ENCODE measurements at regions not wholly inside any gene's neighbourhood (a gene's known extent, or its start where the extent isn't known, plus 50 kb on each side); places are given as distances from the start of the nearest gene placed in this dataset.

DNA sequence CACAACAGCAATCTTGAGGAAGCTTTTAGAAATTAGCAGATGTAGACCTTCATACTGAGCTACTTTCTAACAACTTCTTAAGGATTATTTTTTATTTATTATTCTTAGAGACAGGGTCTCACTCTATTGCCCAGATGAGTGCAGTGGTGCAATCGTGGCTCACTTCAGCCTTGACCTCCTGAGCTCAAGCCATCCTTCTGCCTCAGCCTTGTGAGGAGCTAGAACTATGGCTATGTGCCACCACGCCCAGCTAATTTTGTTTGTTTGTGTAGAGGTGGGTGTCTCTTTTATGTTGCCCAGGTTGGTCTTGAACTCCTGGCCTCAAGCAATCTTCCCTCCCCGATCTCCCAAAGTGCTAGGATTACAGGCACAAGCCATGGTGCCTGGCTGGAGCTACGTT lies 200.6 kb downstream of the TSHZ3 start (continued):
- TF ChIP-seq, protein P1, sequence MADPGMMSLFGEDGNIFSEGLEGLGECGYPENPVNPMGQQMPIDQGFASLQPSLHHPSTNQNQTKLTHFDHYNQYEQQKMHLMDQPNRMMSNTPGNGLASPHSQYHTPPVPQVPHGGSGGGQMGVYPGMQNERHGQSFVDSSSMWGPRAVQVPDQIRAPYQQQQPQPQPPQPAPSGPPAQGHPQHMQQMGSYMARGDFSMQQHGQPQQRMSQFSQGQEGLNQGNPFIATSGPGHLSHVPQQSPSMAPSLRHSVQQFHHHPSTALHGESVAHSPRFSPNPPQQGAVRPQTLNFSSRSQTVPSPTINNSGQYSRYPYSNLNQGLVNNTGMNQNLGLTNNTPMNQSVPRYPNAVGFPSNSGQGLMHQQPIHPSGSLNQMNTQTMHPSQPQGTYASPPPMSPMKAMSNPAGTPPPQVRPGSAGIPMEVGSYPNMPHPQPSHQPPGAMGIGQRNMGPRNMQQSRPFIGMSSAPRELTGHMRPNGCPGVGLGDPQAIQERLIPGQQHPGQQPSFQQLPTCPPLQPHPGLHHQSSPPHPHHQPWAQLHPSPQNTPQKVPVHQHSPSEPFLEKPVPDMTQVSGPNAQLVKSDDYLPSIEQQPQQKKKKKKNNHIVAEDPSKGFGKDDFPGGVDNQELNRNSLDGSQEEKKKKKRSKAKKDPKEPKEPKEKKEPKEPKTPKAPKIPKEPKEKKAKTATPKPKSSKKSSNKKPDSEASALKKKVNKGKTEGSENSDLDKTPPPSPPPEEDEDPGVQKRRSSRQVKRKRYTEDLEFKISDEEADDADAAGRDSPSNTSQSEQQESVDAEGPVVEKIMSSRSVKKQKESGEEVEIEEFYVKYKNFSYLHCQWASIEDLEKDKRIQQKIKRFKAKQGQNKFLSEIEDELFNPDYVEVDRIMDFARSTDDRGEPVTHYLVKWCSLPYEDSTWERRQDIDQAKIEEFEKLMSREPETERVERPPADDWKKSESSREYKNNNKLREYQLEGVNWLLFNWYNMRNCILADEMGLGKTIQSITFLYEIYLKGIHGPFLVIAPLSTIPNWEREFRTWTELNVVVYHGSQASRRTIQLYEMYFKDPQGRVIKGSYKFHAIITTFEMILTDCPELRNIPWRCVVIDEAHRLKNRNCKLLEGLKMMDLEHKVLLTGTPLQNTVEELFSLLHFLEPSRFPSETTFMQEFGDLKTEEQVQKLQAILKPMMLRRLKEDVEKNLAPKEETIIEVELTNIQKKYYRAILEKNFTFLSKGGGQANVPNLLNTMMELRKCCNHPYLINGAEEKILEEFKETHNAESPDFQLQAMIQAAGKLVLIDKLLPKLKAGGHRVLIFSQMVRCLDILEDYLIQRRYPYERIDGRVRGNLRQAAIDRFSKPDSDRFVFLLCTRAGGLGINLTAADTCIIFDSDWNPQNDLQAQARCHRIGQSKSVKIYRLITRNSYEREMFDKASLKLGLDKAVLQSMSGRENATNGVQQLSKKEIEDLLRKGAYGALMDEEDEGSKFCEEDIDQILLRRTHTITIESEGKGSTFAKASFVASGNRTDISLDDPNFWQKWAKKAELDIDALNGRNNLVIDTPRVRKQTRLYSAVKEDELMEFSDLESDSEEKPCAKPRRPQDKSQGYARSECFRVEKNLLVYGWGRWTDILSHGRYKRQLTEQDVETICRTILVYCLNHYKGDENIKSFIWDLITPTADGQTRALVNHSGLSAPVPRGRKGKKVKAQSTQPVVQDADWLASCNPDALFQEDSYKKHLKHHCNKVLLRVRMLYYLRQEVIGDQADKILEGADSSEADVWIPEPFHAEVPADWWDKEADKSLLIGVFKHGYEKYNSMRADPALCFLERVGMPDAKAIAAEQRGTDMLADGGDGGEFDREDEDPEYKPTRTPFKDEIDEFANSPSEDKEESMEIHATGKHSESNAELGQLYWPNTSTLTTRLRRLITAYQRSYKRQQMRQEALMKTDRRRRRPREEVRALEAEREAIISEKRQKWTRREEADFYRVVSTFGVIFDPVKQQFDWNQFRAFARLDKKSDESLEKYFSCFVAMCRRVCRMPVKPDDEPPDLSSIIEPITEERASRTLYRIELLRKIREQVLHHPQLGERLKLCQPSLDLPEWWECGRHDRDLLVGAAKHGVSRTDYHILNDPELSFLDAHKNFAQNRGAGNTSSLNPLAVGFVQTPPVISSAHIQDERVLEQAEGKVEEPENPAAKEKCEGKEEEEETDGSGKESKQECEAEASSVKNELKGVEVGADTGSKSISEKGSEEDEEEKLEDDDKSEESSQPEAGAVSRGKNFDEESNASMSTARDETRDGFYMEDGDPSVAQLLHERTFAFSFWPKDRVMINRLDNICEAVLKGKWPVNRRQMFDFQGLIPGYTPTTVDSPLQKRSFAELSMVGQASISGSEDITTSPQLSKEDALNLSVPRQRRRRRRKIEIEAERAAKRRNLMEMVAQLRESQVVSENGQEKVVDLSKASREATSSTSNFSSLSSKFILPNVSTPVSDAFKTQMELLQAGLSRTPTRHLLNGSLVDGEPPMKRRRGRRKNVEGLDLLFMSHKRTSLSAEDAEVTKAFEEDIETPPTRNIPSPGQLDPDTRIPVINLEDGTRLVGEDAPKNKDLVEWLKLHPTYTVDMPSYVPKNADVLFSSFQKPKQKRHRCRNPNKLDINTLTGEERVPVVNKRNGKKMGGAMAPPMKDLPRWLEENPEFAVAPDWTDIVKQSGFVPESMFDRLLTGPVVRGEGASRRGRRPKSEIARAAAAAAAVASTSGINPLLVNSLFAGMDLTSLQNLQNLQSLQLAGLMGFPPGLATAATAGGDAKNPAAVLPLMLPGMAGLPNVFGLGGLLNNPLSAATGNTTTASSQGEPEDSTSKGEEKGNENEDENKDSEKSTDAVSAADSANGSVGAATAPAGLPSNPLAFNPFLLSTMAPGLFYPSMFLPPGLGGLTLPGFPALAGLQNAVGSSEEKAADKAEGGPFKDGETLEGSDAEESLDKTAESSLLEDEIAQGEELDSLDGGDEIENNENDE (IDR thresholded peaks at IDR 0.05; ENCODE audit: insufficient replicate concordance, low read length), result no peak
- TF ChIP-seq EP300 (IDR thresholded peaks at IDR 0.05; ENCODE audit: borderline replicate concordance in 1 of 2, low read depth in 2 of 2, low read length in 2 of 2), result no peak
- no peak for TF ChIP-seq EGR1 (IDR thresholded peaks at IDR 0.05; ENCODE audit: borderline replicate concordance, low read depth, low read length)
- TF ChIP-seq, protein P2, sequence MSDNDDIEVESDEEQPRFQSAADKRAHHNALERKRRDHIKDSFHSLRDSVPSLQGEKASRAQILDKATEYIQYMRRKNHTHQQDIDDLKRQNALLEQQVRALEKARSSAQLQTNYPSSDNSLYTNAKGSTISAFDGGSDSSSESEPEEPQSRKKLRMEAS (IDR thresholded peaks at IDR 0.05), result no peak
- TF ChIP-seq SUZ12 (IDR thresholded peaks at IDR 0.05; ENCODE audit: low read length), result no peak
- TF ChIP-seq KDM5A (IDR thresholded peaks at IDR 0.05; ENCODE audit: low read length), result no peak
- no peak for TF ChIP-seq TEAD4 (IDR thresholded peaks at IDR 0.05; ENCODE audit: low read depth, low read length)
- TF ChIP-seq, protein P3, sequence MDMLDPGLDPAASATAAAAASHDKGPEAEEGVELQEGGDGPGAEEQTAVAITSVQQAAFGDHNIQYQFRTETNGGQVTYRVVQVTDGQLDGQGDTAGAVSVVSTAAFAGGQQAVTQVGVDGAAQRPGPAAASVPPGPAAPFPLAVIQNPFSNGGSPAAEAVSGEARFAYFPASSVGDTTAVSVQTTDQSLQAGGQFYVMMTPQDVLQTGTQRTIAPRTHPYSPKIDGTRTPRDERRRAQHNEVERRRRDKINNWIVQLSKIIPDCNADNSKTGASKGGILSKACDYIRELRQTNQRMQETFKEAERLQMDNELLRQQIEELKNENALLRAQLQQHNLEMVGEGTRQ (IDR thresholded peaks at IDR 0.05; ENCODE audit: low read length), result no peak
- TF ChIP-seq HDAC6 (IDR thresholded peaks at IDR 0.05; ENCODE audit: low read depth, low read length), result no peak
- no peak for TF ChIP-seq SIX5 (IDR thresholded peaks at IDR 0.05; ENCODE audit: low read depth, low read length)
- TF ChIP-seq SIN3A (conservative IDR thresholded peaks at IDR 0.05 in 1 of 2, IDR thresholded peaks at IDR 0.05 in 1 of 2; ENCODE audit: low read depth in 1 of 2, low read length in 2 of 2), result no peak
